Hypothalamus (tissue), 51 donors: ENCODE measurements at regions not wholly inside any gene's neighbourhood (a gene's known extent, or its start where the extent isn't known, plus 50 kb on each side); places are given as distances from the start of the nearest gene placed in this dataset.
"Not testable (repeated sequence)": the region's sequence is repeated elsewhere in the genome, so short reads cannot be mapped to it uniquely, and the experiment has no call there.

Experiments
- DNase-seq, 51 donors: peaks; one replicate each; lab custom pipeline; 2025; lab: John Stamatoyannopoulos, UW

GRCh38 chr5:87182649-87183048 lies 85.0 kb upstream of the RASA1 start:
- DNase-seq, result no peak

GRCh38 chr5:87183896-87184295 lies 83.8 kb upstream of the RASA1 start:
- DNase-seq, result no peak

- no peak for DNase-seq
Observed at GRCh38 chr5:87184605-87185004, 83.1 kb upstream of the RASA1 start.

- no peak for DNase-seq
Observed at GRCh38 chr5:87185838-87186237, 81.8 kb upstream of the RASA1 start.

GRCh38 chr5:87188391-87188790 lies 79.3 kb upstream of the RASA1 start:
- no peak for DNase-seq

- no peak for DNase-seq
Observed at GRCh38 chr5:87190041-87190440, 77.6 kb upstream of the RASA1 start.

- no peak for DNase-seq
Observed at GRCh38 chr5:87190687-87191086, 77.0 kb upstream of the RASA1 start.

- DNase-seq, result no peak
Observed at GRCh38 chr5:87191645-87192044, 76.0 kb upstream of the RASA1 start.

GRCh38 chr5:87195104-87195591 lies 72.5 kb upstream of the RASA1 start:
- no peak for DNase-seq

- DNase-seq, result no peak
Observed at GRCh38 chr5:87195616-87196015, 72.1 kb upstream of the RASA1 start.

GRCh38 chr5:87198010-87198409 lies 69.7 kb upstream of the RASA1 start:
- DNase-seq, result no peak

GRCh38 chr5:87199246-87199645 lies 68.4 kb upstream of the RASA1 start:
- DNase-seq, result not testable (repeated sequence)

GRCh38 chr5:87199704-87200103 lies 68.0 kb upstream of the RASA1 start:
- DNase-seq, result not testable (repeated sequence)

- DNase-seq, result no peak
Observed at GRCh38 chr5:87210076-87210475, 57.6 kb upstream of the RASA1 start.

- no peak for DNase-seq
Observed at GRCh38 chr5:87210743-87211142, 56.9 kb upstream of the RASA1 start.

- DNase-seq, result no peak
Observed at GRCh38 chr5:87211676-87212075, 56.0 kb upstream of the RASA1 start.

- DNase-seq, result not testable (repeated sequence)
Observed at GRCh38 chr5:87212183-87212582, 55.5 kb upstream of the RASA1 start.

GRCh38 chr5:87217480-87217879 lies 50.2 kb upstream of the RASA1 start:
- DNase-seq, result not testable (repeated sequence)
